HPDE6-E6E7 (cell line): ENCODE measurements at regions not wholly inside any gene's neighbourhood (a gene's known extent, or its start where the extent isn't known, plus 50 kb on each side); places are given as distances from the start of the nearest gene placed in this dataset.
"Not testable (repeated sequence)": the region's sequence is repeated elsewhere in the genome, so short reads cannot be mapped to it uniquely, and the experiment has no call there.

ENCODE experiments used
- DNase-seq: peaks from one replicate; pipeline ENCODE4 v3.0.0; 2011; ENCODE audit warnings: missing footprints; ENCODE audit errors: extremely low spot score

GRCh38 chr15:22259881-22260421 lies 179.6 kb downstream of the OR4M2 start:
- DNase-seq, result no peak

GRCh38 chr15:22262613-22263020 lies 182.3 kb downstream of the OR4M2 start:
- no peak for DNase-seq

- no peak for DNase-seq
Measured at GRCh38 chr15:22263738-22264137, 183.4 kb downstream of the OR4M2 start.

- not testable (repeated sequence) for DNase-seq
Measured at GRCh38 chr15:22264272-22264671, 183.9 kb downstream of the OR4M2 start.

- DNase-seq, result no peak
Measured at GRCh38 chr15:22265056-22265945, 185.0 kb downstream of the OR4M2 start.

GRCh38 chr15:22265970-22266369 lies 185.6 kb downstream of the OR4M2 start:
- DNase-seq, result no peak

- DNase-seq, result no peak
Measured at GRCh38 chr15:22267761-22268160, 187.4 kb downstream of the OR4M2 start.

- not testable (repeated sequence) for DNase-seq
Measured at GRCh38 chr15:22268201-22268600, 187.9 kb downstream of the OR4M2 start.

- DNase-seq, result not testable (repeated sequence)
Measured at GRCh38 chr15:22268654-22269053, 188.3 kb downstream of the OR4M2 start.

- DNase-seq, result not testable (repeated sequence)
Measured at GRCh38 chr15:22272286-22273160, 186.2 kb upstream of the GOLGA6L22 start.

- DNase-seq, result not testable (repeated sequence)
Measured at GRCh38 chr15:22273185-22273584, 185.5 kb upstream of the GOLGA6L22 start.

GRCh38 chr15:22274376-22274775 lies 184.3 kb upstream of the GOLGA6L22 start:
- not testable (repeated sequence) for DNase-seq

- not testable (repeated sequence) for DNase-seq
Measured at GRCh38 chr15:22280770-22281169, 177.9 kb upstream of the GOLGA6L22 start.

- not testable (repeated sequence) for DNase-seq
Measured at GRCh38 chr15:22282794-22283533, 175.7 kb upstream of the GOLGA6L22 start.

- DNase-seq, result not testable (repeated sequence)
Measured at GRCh38 chr15:22284795-22285420, 173.8 kb upstream of the GOLGA6L22 start.

- not testable (repeated sequence) for DNase-seq
Measured at GRCh38 chr15:22291054-22291453, 167.6 kb upstream of the GOLGA6L22 start.

- not testable (repeated sequence) for DNase-seq
Measured at GRCh38 chr15:22303112-22303511, 155.6 kb upstream of the GOLGA6L22 start.
